ENCODE measurements at regions not wholly inside any gene's neighbourhood (a gene's known extent, or its start where the extent isn't known, plus 50 kb on each side); places are given as distances from the start of the nearest gene placed in this dataset.

- FAIRE-seq (no peak), DNase-seq (peak in 1 of 5 donors; percentile 72)
- H3K9me3 ChIP-seq (ENCODE audit: control insufficient read depth in 2 of 3, insufficient read depth in 1 of 3, low read length in 3 of 3), result peaks cover 0 to 7% (median 5%) of the 10 kb centered on the region in 3 donors
- no peaks in the 10 kb centered on the region for H3K27me3 ChIP-seq (ENCODE audit: control insufficient read depth, insufficient read depth, low read length)
- TF ChIP-seq, protein P1, sequence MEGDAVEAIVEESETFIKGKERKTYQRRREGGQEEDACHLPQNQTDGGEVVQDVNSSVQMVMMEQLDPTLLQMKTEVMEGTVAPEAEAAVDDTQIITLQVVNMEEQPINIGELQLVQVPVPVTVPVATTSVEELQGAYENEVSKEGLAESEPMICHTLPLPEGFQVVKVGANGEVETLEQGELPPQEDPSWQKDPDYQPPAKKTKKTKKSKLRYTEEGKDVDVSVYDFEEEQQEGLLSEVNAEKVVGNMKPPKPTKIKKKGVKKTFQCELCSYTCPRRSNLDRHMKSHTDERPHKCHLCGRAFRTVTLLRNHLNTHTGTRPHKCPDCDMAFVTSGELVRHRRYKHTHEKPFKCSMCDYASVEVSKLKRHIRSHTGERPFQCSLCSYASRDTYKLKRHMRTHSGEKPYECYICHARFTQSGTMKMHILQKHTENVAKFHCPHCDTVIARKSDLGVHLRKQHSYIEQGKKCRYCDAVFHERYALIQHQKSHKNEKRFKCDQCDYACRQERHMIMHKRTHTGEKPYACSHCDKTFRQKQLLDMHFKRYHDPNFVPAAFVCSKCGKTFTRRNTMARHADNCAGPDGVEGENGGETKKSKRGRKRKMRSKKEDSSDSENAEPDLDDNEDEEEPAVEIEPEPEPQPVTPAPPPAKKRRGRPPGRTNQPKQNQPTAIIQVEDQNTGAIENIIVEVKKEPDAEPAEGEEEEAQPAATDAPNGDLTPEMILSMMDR (IDR thresholded peaks at IDR 0.05; ENCODE audit: borderline replicate concordance, extremely low read depth, insufficient read depth), result no peak
- no peaks in the 10 kb centered on the region for H3K4me1 ChIP-seq (ENCODE audit: control insufficient read depth in 2 of 3, insufficient read depth in 2 of 3, low read depth in 1 of 3, low read length in 3 of 3)
- H3K9ac ChIP-seq (ENCODE audit: low read length in 3 of 3), result no peak overlapping the region
- H3K4me3 ChIP-seq (ENCODE audit: low read length in 3 of 3), result no peak overlapping the region
- H3K36me3 ChIP-seq (ENCODE audit: control insufficient read depth in 2 of 3, insufficient read depth in 3 of 3, low read length in 3 of 3), result no peaks in the 10 kb centered on the region
- no peak overlapping the region for H3K27ac ChIP-seq (ENCODE audit: low read depth in 2 of 2, low read length in 2 of 2)
- intact Hi-C loops (cut with DNase I), result no loop called here
These were observed 174.3 kb downstream of the LYPLAL1 start for GRCh38 chr1:219347921-219348391.

DNA sequence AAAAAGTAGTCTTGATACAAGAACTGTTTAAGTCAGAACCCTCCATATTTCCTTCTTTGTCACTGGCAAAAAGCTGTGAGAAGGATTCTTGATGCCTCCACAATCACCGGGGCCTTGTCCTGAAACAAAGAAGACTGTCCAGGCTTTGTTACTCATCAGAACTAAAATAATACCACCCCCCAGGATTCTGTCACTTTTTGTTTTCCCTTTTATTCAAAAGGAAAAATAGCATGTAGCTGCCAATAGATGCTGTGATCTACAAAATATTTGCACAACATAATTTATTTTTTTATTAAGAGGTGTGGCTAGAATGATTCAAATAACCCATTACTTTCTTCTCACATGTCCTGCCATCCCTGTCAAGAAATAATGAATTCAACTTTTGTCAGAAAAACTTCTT is 173.7 kb downstream of the LYPLAL1 start:
- Histone ChIP-seq H3K4me3 (ENCODE audit: low read length in 3 of 3) (no peak overlapping the region), H3K9ac (ENCODE audit: low read length in 3 of 3) (no peak overlapping the region), H3K9me3 (ENCODE audit: control insufficient read depth in 2 of 3, insufficient read depth in 1 of 3, low read length in 3 of 3) (peaks cover 0 to 7% (median 5%) of the 10 kb centered on the region in 3 donors), H3K4me1 (ENCODE audit: control insufficient read depth in 2 of 3, insufficient read depth in 2 of 3, low read depth in 1 of 3, low read length in 3 of 3) (no peaks in the 10 kb centered on the region), H3K36me3 (ENCODE audit: control insufficient read depth in 2 of 3, insufficient read depth in 3 of 3, low read length in 3 of 3) (no peaks in the 10 kb centered on the region), H3K27me3 (ENCODE audit: control insufficient read depth, insufficient read depth, low read length) (no peaks in the 10 kb centered on the region), H3K27ac (ENCODE audit: low read depth in 2 of 2, low read length in 2 of 2) (no peak overlapping the region)
- intact Hi-C loops (cut with DNase I), result no loop called here
- TF ChIP-seq, protein P1 (IDR thresholded peaks at IDR 0.05; ENCODE audit: borderline replicate concordance, extremely low read depth, insufficient read depth), result no peak
- FAIRE-seq, result no peak
- no peak for DNase-seq

GRCh38 chr1:219345953-219346352 is 172.3 kb downstream of the LYPLAL1 start:
- TF ChIP-seq, protein P1 (IDR thresholded peaks at IDR 0.05; ENCODE audit: borderline replicate concordance, extremely low read depth, insufficient read depth), result no peak
- H3K9ac ChIP-seq (ENCODE audit: low read length in 3 of 3), result no peak overlapping the region
- no peaks in the 10 kb centered on the region for H3K4me1 ChIP-seq (ENCODE audit: control insufficient read depth in 2 of 3, insufficient read depth in 2 of 3, low read depth in 1 of 3, low read length in 3 of 3)
- H3K27ac ChIP-seq (ENCODE audit: low read depth in 2 of 2, low read length in 2 of 2), result no peak overlapping the region
- DNase-seq (no peak), FAIRE-seq (no peak)
- H3K9me3 ChIP-seq (ENCODE audit: control insufficient read depth in 2 of 3, insufficient read depth in 1 of 3, low read length in 3 of 3), result peaks cover 0 to 7% (median 5%) of the 10 kb centered on the region in 3 donors
- H3K27me3 ChIP-seq (ENCODE audit: control insufficient read depth, insufficient read depth, low read length), result no peaks in the 10 kb centered on the region
- intact Hi-C loops (cut with DNase I), result no loop called here
- no peaks in the 10 kb centered on the region for H3K36me3 ChIP-seq (ENCODE audit: control insufficient read depth in 2 of 3, insufficient read depth in 3 of 3, low read length in 3 of 3)
- no peak overlapping the region for H3K4me3 ChIP-seq (ENCODE audit: low read length in 3 of 3)

GRCh38 chr1:219342836-219343235 is 169.2 kb downstream of the LYPLAL1 start:
- TF ChIP-seq, protein P1 (IDR thresholded peaks at IDR 0.05; ENCODE audit: borderline replicate concordance, extremely low read depth, insufficient read depth), result no peak
- H3K4me1 ChIP-seq (ENCODE audit: control insufficient read depth in 2 of 3, insufficient read depth in 2 of 3, low read depth in 1 of 3, low read length in 3 of 3), result no peaks in the 10 kb centered on the region
- no peak overlapping the region for H3K9ac ChIP-seq (ENCODE audit: low read length in 3 of 3)
- DNase-seq (no peak), FAIRE-seq (no peak)
- no peak overlapping the region for H3K4me3 ChIP-seq (ENCODE audit: low read length in 3 of 3)
- no peak overlapping the region for H3K27ac ChIP-seq (ENCODE audit: low read depth in 2 of 2, low read length in 2 of 2)
- no peaks in the 10 kb centered on the region for H3K27me3 ChIP-seq (ENCODE audit: control insufficient read depth, insufficient read depth, low read length)
- intact Hi-C loops (cut with DNase I), result no loop called here
- H3K9me3 ChIP-seq (ENCODE audit: control insufficient read depth in 2 of 3, insufficient read depth in 1 of 3, low read length in 3 of 3), result peaks cover 0 to 7% (median 5%) of the 10 kb centered on the region in 3 donors
- H3K36me3 ChIP-seq (ENCODE audit: control insufficient read depth in 2 of 3, insufficient read depth in 3 of 3, low read length in 3 of 3), result no peaks in the 10 kb centered on the region

All from kidney (tissue), 13 donors.